H9 (cell line): ENCODE measurements at regions not wholly inside any gene's neighbourhood (a gene's known extent, or its start where the extent isn't known, plus 50 kb on each side); places are given as distances from the start of the nearest gene placed in this dataset.

ENCODE experiments used
- DNase-seq: peaks from one replicate; pipeline ENCODE4 v3.0.0-alpha.2; 2017
- H2AFZ ChIP-seq: one replicate; pipeline ENCODE4 v1.6.1; 2013; ENCODE audit warnings: mild to moderate bottlenecking, low read length, control low read depth, moderate library complexity
- H2AK5ac ChIP-seq: 2 replicates; pipeline ENCODE4 v1.6.1; 2013; ENCODE audit warnings: low read length, control low read depth, mixed read lengths; ENCODE audit not compliant: insufficient read length
- H2BK120ac ChIP-seq: one replicate; pipeline ENCODE4 v1.6.1; 2013; ENCODE audit warnings: low read depth, mild to moderate bottlenecking, low read length, control low read depth, inconsistent platforms; ENCODE audit not compliant: poor library complexity, severe bottlenecking
- H2BK12ac ChIP-seq: 2 replicates; pipeline ENCODE4 v1.6.1; 2013; ENCODE audit warnings: low read length, control low read depth, mixed read lengths, low read depth; ENCODE audit not compliant: insufficient read length
- H2BK15ac ChIP-seq: 2 replicates; pipeline ENCODE4 v1.6.1; 2013; ENCODE audit warnings: low read depth, low read length, control low read depth
- H2BK20ac ChIP-seq: one replicate; pipeline ENCODE4 v1.6.1; 2013; ENCODE audit warnings: low read depth, mild to moderate bottlenecking, low read length, control low read depth, inconsistent platforms; ENCODE audit not compliant: poor library complexity, severe bottlenecking
- H2BK5ac ChIP-seq: 2 replicates; pipeline ENCODE4 v1.6.1; 2013; ENCODE audit warnings: low read length, control low read depth, mixed read lengths; ENCODE audit not compliant: insufficient read length
- H3K14ac ChIP-seq: 2 replicates; pipeline ENCODE4 v1.6.1; 2013; ENCODE audit warnings: low read length, control low read depth; ENCODE audit not compliant: insufficient read depth
- H3K18ac ChIP-seq: 2 replicates; pipeline ENCODE4 v1.6.1; 2013; ENCODE audit warnings: low read depth, mild to moderate bottlenecking, mixed read lengths, low read length, control low read depth; ENCODE audit not compliant: insufficient read length
- H3K23ac ChIP-seq: 2 replicates; pipeline ENCODE4 v1.6.1; 2013; ENCODE audit warnings: low read length, control low read depth, mixed read lengths, low read depth; ENCODE audit not compliant: insufficient read length
- H3K23me2 ChIP-seq: 2 replicates; pipeline ENCODE4 v1.6.1; 2013; ENCODE audit warnings: low read depth, mild to moderate bottlenecking, mixed read lengths, low read length, control low read depth; ENCODE audit not compliant: insufficient read length, poor library complexity, severe bottlenecking
- H3K27ac ChIP-seq: 2 replicates; pipeline ENCODE4 v1.5.1; 2013; ENCODE audit warnings: low read length, control low read depth, mixed read lengths, low read depth; ENCODE audit not compliant: insufficient read length
- H3K27me3 ChIP-seq: 2 replicates; pipeline ENCODE4 v1.6.1; 2013; ENCODE audit warnings: low read length, control low read depth, inconsistent platforms; ENCODE audit not compliant: insufficient read depth
- H3K4ac ChIP-seq: 2 replicates; pipeline ENCODE4 v1.6.1; 2013; ENCODE audit warnings: low read depth, mild to moderate bottlenecking, control low read depth, inconsistent platforms, low read length, moderate library complexity
- H3K4me1 ChIP-seq: 2 replicates; pipeline ENCODE4 v1.6.1; 2013; ENCODE audit warnings: low read length, control low read depth, inconsistent platforms; ENCODE audit not compliant: insufficient read depth
- H3K4me2 ChIP-seq: 2 replicates; pipeline ENCODE4 v1.6.1; 2013; ENCODE audit warnings: low read length, control low read depth, mixed read lengths; ENCODE audit not compliant: insufficient read length, insufficient read depth
- H3K56ac ChIP-seq: 2 replicates; pipeline ENCODE4 v1.6.1; 2013; ENCODE audit warnings: low read depth, mild to moderate bottlenecking, mixed read lengths, low read length, control low read depth; ENCODE audit not compliant: insufficient read length
- H3K79me1 ChIP-seq: 2 replicates; pipeline ENCODE4 v1.6.1; 2013; ENCODE audit warnings: low read depth, mild to moderate bottlenecking, moderate library complexity, low read length, control low read depth, inconsistent platforms; ENCODE audit not compliant: insufficient read depth, poor library complexity, severe bottlenecking
- H3K79me2 ChIP-seq: 2 replicates; pipeline ENCODE4 v1.6.1; 2013; ENCODE audit warnings: low read length, control low read depth, inconsistent platforms; ENCODE audit not compliant: insufficient read depth
- H3K9ac ChIP-seq: 2 replicates; pipeline ENCODE4 v1.6.1; 2013; ENCODE audit warnings: low read length, control low read depth, mixed read lengths; ENCODE audit not compliant: insufficient read length; ENCODE audit errors: extremely low read depth
- H3K9me3 ChIP-seq: one replicate; pipeline ENCODE4 v1.6.1; 2013; ENCODE audit warnings: low read depth, low read length, inconsistent platforms; ENCODE audit not compliant: control insufficient read depth
- H3T11ph ChIP-seq: one replicate; pipeline ENCODE4 v1.6.1; 2013; ENCODE audit warnings: mild to moderate bottlenecking, low read length, control low read depth, inconsistent platforms
- H4K20me1 ChIP-seq: one replicate; pipeline ENCODE4 v1.6.1; 2013; ENCODE audit not compliant: control insufficient read depth, insufficient read length, insufficient read depth
- H4K5ac ChIP-seq: 2 replicates; pipeline ENCODE4 v1.6.1; 2013; ENCODE audit warnings: low read depth, mild to moderate bottlenecking, mixed read lengths, low read length, control low read depth; ENCODE audit not compliant: insufficient read length
- H4K8ac ChIP-seq: replicated peaks from 2 replicates; pipeline ENCODE4 v1.6.1; 2013; ENCODE audit warnings: low read length, control low read depth, mixed read lengths, low read depth; ENCODE audit not compliant: insufficient read length
- H4K91ac ChIP-seq: 2 replicates; pipeline ENCODE4 v1.6.1; 2013; ENCODE audit warnings: low read depth, mild to moderate bottlenecking, moderate library complexity, mixed read lengths, low read length, control low read depth; ENCODE audit not compliant: insufficient read length
- H3K27ac Mint-ChIP-seq, 3 experiments: 2 replicates in 2 of 3; 3 replicates in 1 of 3; pipeline ENCODE4 v1.8.0; 2020 to 2021; ENCODE audit warnings: mixed read lengths in 3 of 3, mild to moderate bottlenecking in 1 of 3, moderate library complexity in 1 of 3
- H3K27me3 Mint-ChIP-seq: 2 replicates; pipeline ENCODE4 v1.8.0; 2021; ENCODE audit warnings: low read depth, mild to moderate bottlenecking, moderate library complexity, mixed read lengths
- H3K36me3 Mint-ChIP-seq, 3 experiments: 2 replicates in 2 of 3; 3 replicates in 1 of 3; pipeline ENCODE4 v1.8.0; 2020 to 2021; ENCODE audit warnings: low read depth in 3 of 3, mixed read lengths in 3 of 3; ENCODE audit not compliant: insufficient read depth in 1 of 3
- H3K4me1 Mint-ChIP-seq, 2 experiments: 2 replicates each; pipeline ENCODE4 v1.8.0; 2020; ENCODE audit warnings: mixed read lengths in 2 of 2
- H3K4me3 Mint-ChIP-seq, 2 experiments: 2 replicates in 1 of 2; 3 replicates in 1 of 2; pipeline ENCODE4 v1.8.0; 2020 to 2021; ENCODE audit warnings: mild to moderate bottlenecking in 2 of 2, mixed read lengths in 2 of 2, moderate library complexity in 1 of 2
- H3K9me3 Mint-ChIP-seq, 2 experiments: 2 replicates in 1 of 2; 3 replicates in 1 of 2; pipeline ENCODE4 v1.8.0; 2020; ENCODE audit warnings: mild to moderate bottlenecking in 2 of 2, mixed read lengths in 2 of 2, moderate library complexity in 1 of 2
- CTCF ChIP-seq: fragments of 200-600 bp; sonication (generic); conservative IDR thresholded peaks from 3 replicates; pipeline ENCODE4 v1.8.0; 2021; ENCODE audit warnings: antibody characterized with exemption, mild to moderate bottlenecking
- WGBS: extraction: QIAGEN DNeasy Blood & Tissue Kit; methylation state at CpG from one replicate; pipeline ENCODE4 v1.1.7; 2013; ENCODE audit warnings: missing lambda C conversion rate, low lambda C conversion rate, mixed read lengths; ENCODE audit not compliant: insufficient read length; ENCODE audit errors: extremely low coverage; 5-methylcytosine and 5-hydroxymethylcytosine counted together

GRCh38 chr9:129289131-129289731 lies 111.2 kb upstream of the IER5L start:
- no peaks in the 10 kb centered on the region for H3K79me1 ChIP-seq
- no peak overlapping the region for H3K4me2 ChIP-seq
- no peak overlapping the region for H2BK15ac ChIP-seq
- H3K14ac ChIP-seq: no peak overlapping the region; the same call in 1 of the 2 replicates
- H2BK12ac ChIP-seq: no peak overlapping the region
- peaks cover 0 to under 1% of the 10 kb centered on the region in 2 experiments; a peak in 2 of 5 replicates for H3K9me3 Mint-ChIP-seq
- H3K23me2 ChIP-seq: no peaks in the 10 kb centered on the region
- H2BK5ac ChIP-seq: no peak overlapping the region
- H3K56ac ChIP-seq: no peak overlapping the region
- no peak for TF ChIP-seq CTCF
- no peak overlapping the region for H3K23ac ChIP-seq
- H4K5ac ChIP-seq: no peak overlapping the region
- H3K36me3 Mint-ChIP-seq: no peaks in the 10 kb centered on the region; a peak in 1 of 7 replicates
- no peak overlapping the region for H3K18ac ChIP-seq
- H2AFZ ChIP-seq: no peak overlapping the region
- peaks cover 21 to 43% of the 10 kb centered on the region in 2 experiments for H3K4me1 Mint-ChIP-seq
- H3K4ac ChIP-seq: no peak overlapping the region
- H3K27ac ChIP-seq: no peak overlapping the region
- no peak overlapping the region for H3K9ac ChIP-seq
- no peak overlapping the region for H2BK120ac ChIP-seq
- H3K27me3 ChIP-seq: no peaks in the 10 kb centered on the region
- H3T11ph ChIP-seq: no peak overlapping the region
- no CpG with 5 or more reads among the region's 13 CpGs for WGBS
- no peaks in the 10 kb centered on the region for H4K20me1 ChIP-seq
- no peak for DNase-seq
- no peaks in the 10 kb centered on the region for H3K4me1 ChIP-seq
- no peak overlapping the region for H2BK20ac ChIP-seq
- no peaks in the 10 kb centered on the region for H3K79me2 ChIP-seq
- no peaks in the 10 kb centered on the region for H3K9me3 ChIP-seq
- H4K8ac ChIP-seq: no peak overlapping the region
- peaks cover 2% of the 10 kb centered on the region; the same call in 1 of the 2 replicates for H3K27me3 Mint-ChIP-seq
- H3K4me3 Mint-ChIP-seq: no peak overlapping the region
- no peak overlapping the region for H4K91ac ChIP-seq
- no peak overlapping the region for H2AK5ac ChIP-seq
- H3K27ac Mint-ChIP-seq: peak overlapping the region in 2 of 3 experiments; percentile 45 to 58; a peak in 3 of 7 replicates
